Lower leg skin (tissue), 3 donors: ENCODE measurements at regions not wholly inside any gene's neighbourhood (a gene's known extent, or its start where the extent isn't known, plus 50 kb on each side); places are given as distances from the start of the nearest gene placed in this dataset.

Source experiments
- POLR2A ChIP-seq, 2 donors: fragments of 450-650 bp; IDR thresholded peaks; one replicate each; pipeline ENCODE4 v1.6.1; 2016 to 2017; ENCODE audit warnings: antibody characterized with exemption in 2 of 2, mild to moderate bottlenecking in 1 of 2, moderate library complexity in 1 of 2
- TF ChIP-seq, protein P1 (sequence below), 3 donors: fragments of 450-650 bp; IDR thresholded peaks; one replicate each; pipeline ENCODE4 v1.5.1; 2016; ENCODE audit warnings: antibody characterized with exemption in 3 of 3, mild to moderate bottlenecking in 3 of 3, moderate library complexity in 2 of 3

DNA sequence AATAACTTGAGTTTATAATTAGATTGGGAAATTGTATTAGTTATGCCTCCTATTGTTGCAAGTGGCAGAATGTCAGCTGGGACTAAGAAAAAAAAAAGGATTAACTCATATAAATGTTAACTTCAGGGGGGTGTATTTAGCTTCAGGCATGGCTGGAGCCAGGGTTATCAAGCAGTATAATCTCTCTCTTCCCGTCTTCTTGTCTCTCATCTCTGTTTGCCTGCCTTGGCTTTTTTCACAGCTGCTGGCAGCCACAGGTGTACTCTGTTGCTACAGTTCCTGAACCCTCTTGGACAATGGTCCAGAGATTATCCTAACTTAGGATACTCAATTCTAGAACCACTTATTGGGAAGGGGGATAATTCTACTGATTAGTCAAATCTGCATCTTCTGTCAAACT, 370.7 kb upstream of the MEX3C start:
- TF ChIP-seq, protein P1, sequence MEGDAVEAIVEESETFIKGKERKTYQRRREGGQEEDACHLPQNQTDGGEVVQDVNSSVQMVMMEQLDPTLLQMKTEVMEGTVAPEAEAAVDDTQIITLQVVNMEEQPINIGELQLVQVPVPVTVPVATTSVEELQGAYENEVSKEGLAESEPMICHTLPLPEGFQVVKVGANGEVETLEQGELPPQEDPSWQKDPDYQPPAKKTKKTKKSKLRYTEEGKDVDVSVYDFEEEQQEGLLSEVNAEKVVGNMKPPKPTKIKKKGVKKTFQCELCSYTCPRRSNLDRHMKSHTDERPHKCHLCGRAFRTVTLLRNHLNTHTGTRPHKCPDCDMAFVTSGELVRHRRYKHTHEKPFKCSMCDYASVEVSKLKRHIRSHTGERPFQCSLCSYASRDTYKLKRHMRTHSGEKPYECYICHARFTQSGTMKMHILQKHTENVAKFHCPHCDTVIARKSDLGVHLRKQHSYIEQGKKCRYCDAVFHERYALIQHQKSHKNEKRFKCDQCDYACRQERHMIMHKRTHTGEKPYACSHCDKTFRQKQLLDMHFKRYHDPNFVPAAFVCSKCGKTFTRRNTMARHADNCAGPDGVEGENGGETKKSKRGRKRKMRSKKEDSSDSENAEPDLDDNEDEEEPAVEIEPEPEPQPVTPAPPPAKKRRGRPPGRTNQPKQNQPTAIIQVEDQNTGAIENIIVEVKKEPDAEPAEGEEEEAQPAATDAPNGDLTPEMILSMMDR (IDR thresholded peaks at IDR 0.05), result no peak
- TF ChIP-seq POLR2A (IDR thresholded peaks at IDR 0.05), result no peak
